Epithelial cell of esophagus (primary cell): ENCODE measurements at regions not wholly inside any gene's neighbourhood (a gene's known extent, or its start where the extent isn't known, plus 50 kb on each side); places are given as distances from the start of the nearest gene placed in this dataset.
"Not testable (repeated sequence)": the region's sequence is repeated elsewhere in the genome, so short reads cannot be mapped to it uniquely, and the experiment has no call there.

Experiments
- DNase-seq: peaks from one replicate; pipeline ENCODE4 v3.0.0; 2010; ENCODE audit warnings: low read depth
- H3K4me3 ChIP-seq: 2 replicates; pipeline ENCODE4 v1.5.1; 2011; ENCODE audit warnings: mild to moderate bottlenecking, low read length, control low read depth
- CTCF ChIP-seq: IDR thresholded peaks from 2 replicates; pipeline ENCODE4 v1.5.1; 2011; ENCODE audit warnings: low read depth, mild to moderate bottlenecking, low read length, control low read depth, inconsistent platforms; ENCODE audit not compliant: insufficient read depth; ENCODE audit errors: missing control alignments

DNA sequence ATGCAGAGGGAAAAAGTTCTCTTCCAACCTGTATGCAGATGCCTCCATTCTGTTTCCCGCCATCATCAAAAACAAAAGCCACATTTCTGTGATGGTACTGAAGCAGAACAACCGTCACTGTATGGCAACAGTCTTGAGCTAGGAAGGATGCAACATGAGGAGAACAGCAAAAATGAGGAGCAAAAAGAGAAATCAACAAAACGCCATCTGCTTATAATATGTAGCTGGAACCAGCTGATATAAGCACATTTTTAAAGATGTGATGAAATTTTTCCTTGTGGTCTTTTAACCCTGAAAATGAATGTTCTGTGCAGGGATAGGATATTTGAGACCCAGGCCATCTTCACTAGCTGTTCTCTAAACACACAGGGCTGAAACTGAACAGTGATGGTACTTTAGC is 287.0 kb downstream of the ZIC4 start:
- H3K4me3 ChIP-seq: no peak overlapping the region
- DNase-seq: no peak
- no peak for TF ChIP-seq CTCF

GRCh38 chr3:147118611-147119010 is 287.7 kb downstream of the ZIC4 start:
- H3K4me3 ChIP-seq: no peak overlapping the region
- DNase-seq: no peak
- no peak for TF ChIP-seq CTCF

DNA sequence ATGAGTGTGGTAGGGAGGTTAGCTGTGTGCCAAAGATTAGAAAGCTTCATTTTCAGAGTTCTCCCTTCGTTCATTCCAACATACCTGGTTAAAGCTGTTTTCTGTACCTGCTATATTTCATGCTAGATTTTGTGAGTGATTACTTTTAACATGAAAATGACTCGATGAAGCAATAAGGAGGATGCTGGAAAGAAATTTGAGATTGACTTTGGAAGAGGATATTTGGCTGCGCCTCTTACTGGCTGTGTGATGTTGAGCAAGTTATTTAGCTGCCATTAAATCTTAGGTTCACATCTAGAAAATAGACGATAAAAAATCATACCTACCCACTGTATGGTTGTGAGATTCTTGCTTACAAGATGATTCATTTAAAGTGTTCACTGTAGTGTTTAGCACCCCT is 288.7 kb downstream of the ZIC4 start:
- no peak for TF ChIP-seq CTCF
- no peak for DNase-seq
- H3K4me3 ChIP-seq: no peak overlapping the region

- H3K4me3 ChIP-seq: no peak overlapping the region
- DNase-seq: peak; percentile 33
- TF ChIP-seq CTCF: no peak
These were observed 292.9 kb downstream of the ZIC4 start for GRCh38 chr3:147113293-147114044.

DNA sequence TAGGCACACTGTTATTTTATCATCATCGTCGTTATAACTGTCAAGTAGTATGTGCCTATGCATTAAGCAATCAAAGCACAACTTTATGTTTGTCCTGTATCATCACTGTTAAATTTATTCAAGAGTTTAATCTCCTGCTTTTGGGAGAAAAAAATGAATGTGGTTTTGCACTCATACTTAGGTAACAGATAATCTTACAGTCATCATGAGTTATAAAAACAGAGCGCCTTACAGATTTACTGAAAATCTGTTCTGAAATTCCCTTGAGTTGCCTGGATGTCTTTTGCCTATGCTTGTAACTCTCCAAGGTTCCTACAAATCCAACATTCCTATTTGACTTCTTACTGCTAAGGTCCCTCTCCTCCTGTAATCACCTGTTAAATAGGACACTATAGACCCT is 307.3 kb downstream of the ZIC4 start:
- no peak for TF ChIP-seq CTCF
- no peak overlapping the region for H3K4me3 ChIP-seq
- no peak for DNase-seq

DNA sequence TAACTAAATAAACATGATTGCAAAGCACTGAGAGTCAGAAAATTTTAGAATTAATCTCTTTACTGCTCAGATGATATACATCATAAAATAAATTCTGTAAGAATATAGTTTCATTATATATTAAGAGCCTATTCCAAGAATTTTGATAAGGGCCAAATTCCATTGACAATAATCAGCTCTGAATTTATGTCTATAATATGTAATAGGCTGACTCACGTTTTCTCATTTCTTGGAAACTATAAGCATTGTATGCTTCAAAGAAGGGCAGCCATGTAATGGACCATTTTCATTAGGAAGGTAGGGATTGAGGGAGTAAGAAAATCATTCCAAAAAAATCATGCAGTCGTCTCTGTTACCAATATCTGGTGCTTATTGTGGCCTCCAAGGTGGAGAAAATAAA is 315.9 kb downstream of the ZIC4 start:
- DNase-seq: no peak
- TF ChIP-seq CTCF: no peak
- no peak overlapping the region for H3K4me3 ChIP-seq

GRCh38 chr3:147089286-147089685 is 317.1 kb downstream of the ZIC4 start:
- TF ChIP-seq CTCF: no peak
- H3K4me3 ChIP-seq: no peak overlapping the region
- DNase-seq: no peak

GRCh38 chr3:147059500-147059899 is 346.8 kb downstream of the ZIC4 start:
- DNase-seq, H3K4me3 ChIP-seq: not testable (repeated sequence)
